ENCODE measurements at regions not wholly inside any gene's neighbourhood (a gene's known extent, or its start where the extent isn't known, plus 50 kb on each side); places are given as distances from the start of the nearest gene placed in this dataset.
"Not testable (repeated sequence)": the region's sequence is repeated elsewhere in the genome, so short reads cannot be mapped to it uniquely, and the experiment has no call there.

GRCh38 chr17:34039759-34040555 is 215.1 kb upstream of the CCL2 start:
- not testable (repeated sequence) for DNase-seq

- no peak for DNase-seq
These were observed 209.1 kb upstream of the CCL2 start for GRCh38 chr17:34045990-34046389.

- DNase-seq: no peak
These were observed 204.0 kb upstream of the CCL2 start for GRCh38 chr17:34051046-34051445.

GRCh38 chr17:34054495-34054894 is 200.6 kb upstream of the CCL2 start:
- no peak for DNase-seq

- no peak for DNase-seq
These were observed 199.5 kb upstream of the CCL2 start for GRCh38 chr17:34055606-34056005.

- no peak for DNase-seq
These were observed 195.5 kb upstream of the CCL2 start for GRCh38 chr17:34059423-34060220.

- no peak for DNase-seq
These were observed 188.6 kb upstream of the CCL2 start for GRCh38 chr17:34066528-34066927.

GRCh38 chr17:34067011-34067410 is 188.1 kb upstream of the CCL2 start:
- DNase-seq: no peak

- DNase-seq: no peak
These were observed 186.5 kb upstream of the CCL2 start for GRCh38 chr17:34068571-34068970.

- DNase-seq: no peak
These were observed 184.4 kb upstream of the CCL2 start for GRCh38 chr17:34070712-34071111.

GRCh38 chr17:34071886-34072420 is 183.1 kb upstream of the CCL2 start:
- no peak for DNase-seq

- no peak for DNase-seq
These were observed 180.0 kb upstream of the CCL2 start for GRCh38 chr17:34075076-34075475.

- no peak for DNase-seq
These were observed 178.1 kb upstream of the CCL2 start for GRCh38 chr17:34076743-34077631.

- no peak for DNase-seq
These were observed 173.8 kb upstream of the CCL2 start for GRCh38 chr17:34081269-34081668.

- no peak for DNase-seq
These were observed 172.7 kb upstream of the CCL2 start for GRCh38 chr17:34082404-34082803.

- not testable (repeated sequence) for DNase-seq
These were observed 166.0 kb upstream of the CCL2 start for GRCh38 chr17:34089042-34089441.

- no peak for DNase-seq
These were observed 164.5 kb upstream of the CCL2 start for GRCh38 chr17:34090593-34090992.

GRCh38 chr17:34091975-34092374 is 163.1 kb upstream of the CCL2 start:
- no peak for DNase-seq

GRCh38 chr17:34095106-34095505 is 160.0 kb upstream of the CCL2 start:
- no peak for DNase-seq

GRCh38 chr17:34098699-34099098 is 156.4 kb upstream of the CCL2 start:
- no peak for DNase-seq

- DNase-seq: no peak
These were observed 155.1 kb upstream of the CCL2 start for GRCh38 chr17:34099859-34100515.

- DNase-seq: no peak
These were observed 148.1 kb upstream of the CCL2 start for GRCh38 chr17:34107019-34107418.
